ENCODE measurements at regions not wholly inside any gene's neighbourhood (a gene's known extent, or its start where the extent isn't known, plus 50 kb on each side); places are given as distances from the start of the nearest gene placed in this dataset.

DNA sequence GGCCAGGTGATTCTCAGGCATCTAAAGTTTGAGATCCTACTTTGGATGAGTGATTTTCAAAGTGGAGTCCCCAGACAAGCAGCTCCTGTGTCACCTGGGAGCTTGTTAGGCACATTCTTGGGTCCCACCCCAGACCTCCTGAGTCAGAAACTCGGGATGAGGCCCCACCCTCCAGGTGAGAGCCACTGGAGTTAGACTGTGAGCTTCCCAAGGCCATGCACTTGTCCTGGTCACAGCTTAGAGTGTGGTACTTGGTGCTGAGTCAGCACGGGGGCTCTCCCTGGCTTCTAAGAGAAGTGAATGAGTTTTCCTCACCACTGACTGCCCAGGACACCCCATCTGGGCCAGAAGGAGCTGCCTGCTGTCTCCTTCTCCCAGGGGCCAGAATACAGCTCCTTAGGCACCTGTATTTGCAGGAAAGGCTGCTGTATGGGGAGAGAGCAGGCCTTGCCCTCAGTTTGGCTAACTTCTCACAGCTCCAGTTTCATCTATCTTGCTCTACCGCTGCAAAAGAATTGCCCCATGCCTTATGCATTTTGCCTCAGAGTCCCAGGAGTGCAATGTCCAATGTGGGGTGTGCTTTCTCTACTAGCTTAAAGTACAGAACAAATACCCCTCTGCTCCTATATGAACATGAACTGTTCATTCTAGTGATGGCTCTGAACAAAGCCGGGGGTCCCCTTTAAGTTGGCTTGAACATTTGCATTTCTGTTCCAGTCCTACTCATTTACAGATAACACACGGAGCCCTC is 98.1 kb downstream of the PSMG1 start:
- Mint-ChIP-seq H3K36me3 (ENCODE audit: low read depth) (no peaks in the 10 kb centered on the region), H3K27me3 (no peaks in the 10 kb centered on the region)
- CTCF ChIA-PET, result no interaction called here

DNA sequence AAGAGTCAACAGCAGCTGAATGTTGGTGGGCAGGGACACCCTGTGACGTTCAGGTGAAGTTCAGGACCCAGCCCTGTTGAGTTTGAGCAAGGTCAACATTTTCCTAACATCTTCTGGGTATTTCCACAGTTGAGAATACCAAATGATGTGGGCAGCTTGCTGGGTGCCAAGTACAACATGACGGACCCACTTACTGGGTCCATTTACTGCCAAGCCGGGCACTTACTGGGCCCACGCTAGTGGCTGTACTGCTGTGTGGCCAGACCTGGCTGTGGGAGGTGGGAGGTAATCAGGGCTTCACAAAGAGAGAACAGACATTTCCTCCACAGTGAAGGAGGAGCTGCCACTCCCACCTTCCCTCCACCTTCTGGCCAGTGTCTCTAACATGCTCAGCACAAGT is 99.2 kb downstream of the PSMG1 start:
- intact Hi-C loops (cut with DNase I, micrococcal nuclease), result no loop called here
- no peaks in the 10 kb centered on the region for H3K4me1 ChIP-seq (ENCODE audit: insufficient read depth, low read length)
- TF ChIP-seq, protein P1, sequence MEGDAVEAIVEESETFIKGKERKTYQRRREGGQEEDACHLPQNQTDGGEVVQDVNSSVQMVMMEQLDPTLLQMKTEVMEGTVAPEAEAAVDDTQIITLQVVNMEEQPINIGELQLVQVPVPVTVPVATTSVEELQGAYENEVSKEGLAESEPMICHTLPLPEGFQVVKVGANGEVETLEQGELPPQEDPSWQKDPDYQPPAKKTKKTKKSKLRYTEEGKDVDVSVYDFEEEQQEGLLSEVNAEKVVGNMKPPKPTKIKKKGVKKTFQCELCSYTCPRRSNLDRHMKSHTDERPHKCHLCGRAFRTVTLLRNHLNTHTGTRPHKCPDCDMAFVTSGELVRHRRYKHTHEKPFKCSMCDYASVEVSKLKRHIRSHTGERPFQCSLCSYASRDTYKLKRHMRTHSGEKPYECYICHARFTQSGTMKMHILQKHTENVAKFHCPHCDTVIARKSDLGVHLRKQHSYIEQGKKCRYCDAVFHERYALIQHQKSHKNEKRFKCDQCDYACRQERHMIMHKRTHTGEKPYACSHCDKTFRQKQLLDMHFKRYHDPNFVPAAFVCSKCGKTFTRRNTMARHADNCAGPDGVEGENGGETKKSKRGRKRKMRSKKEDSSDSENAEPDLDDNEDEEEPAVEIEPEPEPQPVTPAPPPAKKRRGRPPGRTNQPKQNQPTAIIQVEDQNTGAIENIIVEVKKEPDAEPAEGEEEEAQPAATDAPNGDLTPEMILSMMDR (IDR thresholded peaks at IDR 0.05), result no peak
- Mint-ChIP-seq H3K4me1 (ENCODE audit: low read depth) (no peaks in the 10 kb centered on the region), H3K27me3 (peaks cover 6% of the 10 kb centered on the region), H3K4me3 (no peak overlapping the region), H3K9me3 (no peaks in the 10 kb centered on the region), H3K36me3 (ENCODE audit: low read depth) (no peaks in the 10 kb centered on the region), H3K27ac (no peak overlapping the region)
- DNase-seq, result no peak
- no peak overlapping the region for H3K4me3 ChIP-seq (ENCODE audit: low read length)
- H3K27ac ChIP-seq (ENCODE audit: low read depth in 1 of 2, low read length in 2 of 2), result no peak overlapping the region
- H3K36me3 ChIP-seq (ENCODE audit: insufficient read depth, low read length), result no peaks in the 10 kb centered on the region
- no peaks in the 10 kb centered on the region for H3K9me3 ChIP-seq (ENCODE audit: control insufficient read depth in 1 of 2, insufficient read depth in 1 of 2, low read length in 2 of 2)
- no peak for ATAC-seq (ENCODE audit: poor library complexity)
- CTCF ChIA-PET, result no interaction called here
- POLR2A ChIA-PET, result no interaction called here
- H3K27me3 ChIP-seq (ENCODE audit: control insufficient read depth in 1 of 2, insufficient read depth in 2 of 2, low read length in 2 of 2), result no peaks in the 10 kb centered on the region

More for the DNA sequence above, 98.1 kb downstream of the PSMG1 start:
- Histone ChIP-seq H3K27me3 (ENCODE audit: control insufficient read depth in 1 of 2, insufficient read depth in 2 of 2, low read length in 2 of 2) (no peaks in the 10 kb centered on the region), H3K4me1 (ENCODE audit: insufficient read depth, low read length) (no peaks in the 10 kb centered on the region), H3K4me3 (ENCODE audit: low read length) (no peak overlapping the region), H3K27ac (ENCODE audit: low read depth in 1 of 2, low read length in 2 of 2) (no peak overlapping the region), H3K36me3 (ENCODE audit: insufficient read depth, low read length) (no peaks in the 10 kb centered on the region), H3K9me3 (ENCODE audit: control insufficient read depth in 1 of 2, insufficient read depth in 1 of 2, low read length in 2 of 2) (no peaks in the 10 kb centered on the region)
- intact Hi-C loops (cut with DNase I, micrococcal nuclease), result no loop called here
- no peak for DNase-seq
- H3K4me1 Mint-ChIP-seq (ENCODE audit: low read depth), result no peaks in the 10 kb centered on the region
- TF ChIP-seq, protein P1 (IDR thresholded peaks at IDR 0.05), result no peak
- no peak for ATAC-seq (ENCODE audit: poor library complexity)
- H3K27ac Mint-ChIP-seq, result no peak overlapping the region
- POLR2A ChIA-PET, result no interaction called here
- no peaks in the 10 kb centered on the region for H3K9me3 Mint-ChIP-seq
- no peak overlapping the region for H3K4me3 Mint-ChIP-seq

DNA sequence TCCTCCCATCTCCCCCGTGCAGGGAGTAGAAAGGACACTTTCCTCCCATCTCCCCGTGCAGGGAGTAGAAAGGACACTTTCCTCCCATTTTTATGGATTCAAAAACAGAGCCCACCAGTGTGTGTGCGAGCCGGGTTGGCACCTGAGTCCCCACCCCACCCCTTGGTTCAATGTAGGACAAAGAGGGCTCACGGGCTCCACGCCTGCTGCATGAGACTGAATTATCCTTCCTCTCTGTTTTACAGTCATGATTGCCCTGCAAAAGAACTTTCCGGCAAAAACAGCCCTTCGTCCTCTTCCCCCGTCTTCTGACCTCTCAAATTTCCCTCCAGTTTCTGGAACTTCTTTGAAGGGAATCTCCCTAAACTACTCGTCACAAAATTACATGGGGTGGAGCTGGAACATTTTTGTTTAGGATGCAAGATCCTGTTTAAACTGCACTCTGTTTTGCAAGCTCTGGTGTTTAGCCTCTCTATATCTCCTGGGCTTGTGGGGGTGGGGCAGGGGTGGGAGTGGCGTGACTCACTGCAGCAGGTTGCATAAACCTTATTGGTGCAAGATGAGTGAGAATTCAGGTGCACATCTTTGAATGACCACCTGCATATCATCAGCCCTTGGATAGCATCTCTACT is 99.8 kb downstream of the PSMG1 start:
- Mint-ChIP-seq H3K9me3 (no peaks in the 10 kb centered on the region), H3K4me3 (no peak overlapping the region), H3K27ac (no peak overlapping the region), H3K36me3 (ENCODE audit: low read depth) (no peaks in the 10 kb centered on the region), H3K27me3 (peaks cover 6% of the 10 kb centered on the region), H3K4me1 (ENCODE audit: low read depth) (no peaks in the 10 kb centered on the region)
- Histone ChIP-seq H3K4me1 (ENCODE audit: insufficient read depth, low read length) (no peaks in the 10 kb centered on the region), H3K36me3 (ENCODE audit: insufficient read depth, low read length) (no peaks in the 10 kb centered on the region), H3K4me3 (ENCODE audit: low read length) (no peak overlapping the region), H3K9me3 (ENCODE audit: control insufficient read depth in 1 of 2, insufficient read depth in 1 of 2, low read length in 2 of 2) (no peaks in the 10 kb centered on the region), H3K27ac (ENCODE audit: low read depth in 1 of 2, low read length in 2 of 2) (no peak overlapping the region), H3K27me3 (ENCODE audit: control insufficient read depth in 1 of 2, insufficient read depth in 2 of 2, low read length in 2 of 2) (no peaks in the 10 kb centered on the region)
- POLR2A ChIA-PET, result no interaction called here
- DNase-seq (no peak), ATAC-seq (ENCODE audit: poor library complexity) (no peak)
- TF ChIP-seq, protein P1 (IDR thresholded peaks at IDR 0.05), result no peak
- CTCF ChIA-PET, result no interaction called here
- intact Hi-C loops (cut with DNase I, micrococcal nuclease), result no loop called here

Measured in CD4-positive, alpha-beta T cell (primary cell).